H1 (cell line): ENCODE measurements at regions not wholly inside any gene's neighbourhood (a gene's known extent, or its start where the extent isn't known, plus 50 kb on each side); places are given as distances from the start of the nearest gene placed in this dataset.

Experiments used
- ASH2L ChIP-seq: fragments of 200-600, 300-600 bp; sonication (generic); IDR thresholded peaks from one replicate; pipeline ENCODE4 v1.7.1; 2017; ENCODE audit warnings: low read length
- CEBPB ChIP-seq: IDR thresholded peaks from 2 replicates; pipeline ENCODE4 v1.6.1; 2012; ENCODE audit warnings: low read depth, low read length
- EGR1 ChIP-seq: IDR thresholded peaks from 2 replicates; pipeline ENCODE4 v1.6.1; 2011; ENCODE audit warnings: low read depth, low read length, borderline replicate concordance
- EP300 ChIP-seq, 2 experiments: IDR thresholded peaks; 1 replicate in 1 of 2; 2 replicates in 1 of 2; pipeline ENCODE4 v1.6.1; 2011 to 2012; ENCODE audit warnings: low read depth in 2 of 2, low read length in 2 of 2, mild to moderate bottlenecking in 2 of 2, borderline replicate concordance in 1 of 2, inconsistent platforms in 1 of 2, moderate library complexity in 1 of 2
- EZH2 ChIP-seq: fragments of 200-600 bp; sonication (generic); IDR thresholded peaks from 2 replicates; pipeline ENCODE4 v1.7.1; 2012; ENCODE audit warnings: low read depth, mild to moderate bottlenecking, moderate library complexity, low read length, inconsistent platforms; ENCODE audit not compliant: severe bottlenecking
- GABPA ChIP-seq: IDR thresholded peaks from 2 replicates; pipeline ENCODE4 v1.6.1; 2011; ENCODE audit warnings: mild to moderate bottlenecking, low read length, moderate library complexity, borderline replicate concordance; ENCODE audit not compliant: insufficient read depth
- HDAC6 ChIP-seq: IDR thresholded peaks from one replicate; pipeline ENCODE4 v1.7.1; 2012; ENCODE audit warnings: low read depth, mild to moderate bottlenecking, inconsistent platforms, low read length, moderate library complexity
- POLR2A ChIP-seq, 2 experiments: IDR thresholded peaks; 1 replicate in 1 of 2; 2 replicates in 1 of 2; pipeline ENCODE4 v1.6.1; 2011; ENCODE audit warnings: low read depth in 2 of 2, low read length in 2 of 2, mild to moderate bottlenecking in 2 of 2; ENCODE audit errors: control extremely low read depth in 1 of 2
- TF ChIP-seq, protein P1 (sequence below): fragments of 300-600 bp; sonication (generic); IDR thresholded peaks from 2 replicates; pipeline ENCODE4 v1.7.1; 2012; ENCODE audit warnings: low read length, moderate library complexity, mild to moderate bottlenecking, inconsistent platforms; ENCODE audit not compliant: insufficient replicate concordance
- TF ChIP-seq, protein P2 (sequence below), 3 experiments: IDR thresholded peaks; 1 replicate in 2 of 3; 2 replicates in 1 of 3; pipeline versions ENCODE4 v1.5.1 to v1.6.1; 2011; ENCODE audit warnings: low read length in 3 of 3, mild to moderate bottlenecking in 3 of 3, inconsistent platforms in 2 of 3, low read depth in 1 of 3, moderate library complexity in 1 of 3; ENCODE audit not compliant: insufficient read depth in 1 of 3; ENCODE audit errors: control extremely low read depth in 1 of 3
- TF ChIP-seq, protein P3 (sequence below): IDR thresholded peaks from 2 replicates; pipeline ENCODE4 v1.6.1; 2011; ENCODE audit warnings: low read length, improper control_type of control experiment

DNA sequence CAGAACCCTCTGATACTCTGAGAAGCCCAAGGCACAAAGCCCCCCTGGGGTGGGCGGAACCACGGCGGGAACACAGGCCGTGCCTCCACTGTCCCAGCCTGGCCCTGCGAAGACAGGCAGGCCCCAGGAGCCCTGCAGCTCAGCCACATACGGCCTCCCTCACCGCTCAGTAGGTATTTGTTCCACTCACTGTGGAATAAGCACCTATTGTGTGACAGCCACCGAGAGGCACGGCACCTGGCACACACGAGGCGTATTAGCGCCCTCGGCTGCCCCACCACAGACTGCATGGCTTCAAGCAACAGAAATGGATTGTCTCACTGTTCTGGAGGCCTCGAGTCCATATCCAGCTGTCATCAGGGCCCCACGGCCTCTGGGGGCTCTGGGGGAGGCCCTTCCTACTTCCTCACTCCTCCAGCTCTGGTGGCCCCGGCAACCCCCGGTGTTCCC lies 66.3 kb downstream of the NCOR2 start:
- TF ChIP-seq, protein P1, sequence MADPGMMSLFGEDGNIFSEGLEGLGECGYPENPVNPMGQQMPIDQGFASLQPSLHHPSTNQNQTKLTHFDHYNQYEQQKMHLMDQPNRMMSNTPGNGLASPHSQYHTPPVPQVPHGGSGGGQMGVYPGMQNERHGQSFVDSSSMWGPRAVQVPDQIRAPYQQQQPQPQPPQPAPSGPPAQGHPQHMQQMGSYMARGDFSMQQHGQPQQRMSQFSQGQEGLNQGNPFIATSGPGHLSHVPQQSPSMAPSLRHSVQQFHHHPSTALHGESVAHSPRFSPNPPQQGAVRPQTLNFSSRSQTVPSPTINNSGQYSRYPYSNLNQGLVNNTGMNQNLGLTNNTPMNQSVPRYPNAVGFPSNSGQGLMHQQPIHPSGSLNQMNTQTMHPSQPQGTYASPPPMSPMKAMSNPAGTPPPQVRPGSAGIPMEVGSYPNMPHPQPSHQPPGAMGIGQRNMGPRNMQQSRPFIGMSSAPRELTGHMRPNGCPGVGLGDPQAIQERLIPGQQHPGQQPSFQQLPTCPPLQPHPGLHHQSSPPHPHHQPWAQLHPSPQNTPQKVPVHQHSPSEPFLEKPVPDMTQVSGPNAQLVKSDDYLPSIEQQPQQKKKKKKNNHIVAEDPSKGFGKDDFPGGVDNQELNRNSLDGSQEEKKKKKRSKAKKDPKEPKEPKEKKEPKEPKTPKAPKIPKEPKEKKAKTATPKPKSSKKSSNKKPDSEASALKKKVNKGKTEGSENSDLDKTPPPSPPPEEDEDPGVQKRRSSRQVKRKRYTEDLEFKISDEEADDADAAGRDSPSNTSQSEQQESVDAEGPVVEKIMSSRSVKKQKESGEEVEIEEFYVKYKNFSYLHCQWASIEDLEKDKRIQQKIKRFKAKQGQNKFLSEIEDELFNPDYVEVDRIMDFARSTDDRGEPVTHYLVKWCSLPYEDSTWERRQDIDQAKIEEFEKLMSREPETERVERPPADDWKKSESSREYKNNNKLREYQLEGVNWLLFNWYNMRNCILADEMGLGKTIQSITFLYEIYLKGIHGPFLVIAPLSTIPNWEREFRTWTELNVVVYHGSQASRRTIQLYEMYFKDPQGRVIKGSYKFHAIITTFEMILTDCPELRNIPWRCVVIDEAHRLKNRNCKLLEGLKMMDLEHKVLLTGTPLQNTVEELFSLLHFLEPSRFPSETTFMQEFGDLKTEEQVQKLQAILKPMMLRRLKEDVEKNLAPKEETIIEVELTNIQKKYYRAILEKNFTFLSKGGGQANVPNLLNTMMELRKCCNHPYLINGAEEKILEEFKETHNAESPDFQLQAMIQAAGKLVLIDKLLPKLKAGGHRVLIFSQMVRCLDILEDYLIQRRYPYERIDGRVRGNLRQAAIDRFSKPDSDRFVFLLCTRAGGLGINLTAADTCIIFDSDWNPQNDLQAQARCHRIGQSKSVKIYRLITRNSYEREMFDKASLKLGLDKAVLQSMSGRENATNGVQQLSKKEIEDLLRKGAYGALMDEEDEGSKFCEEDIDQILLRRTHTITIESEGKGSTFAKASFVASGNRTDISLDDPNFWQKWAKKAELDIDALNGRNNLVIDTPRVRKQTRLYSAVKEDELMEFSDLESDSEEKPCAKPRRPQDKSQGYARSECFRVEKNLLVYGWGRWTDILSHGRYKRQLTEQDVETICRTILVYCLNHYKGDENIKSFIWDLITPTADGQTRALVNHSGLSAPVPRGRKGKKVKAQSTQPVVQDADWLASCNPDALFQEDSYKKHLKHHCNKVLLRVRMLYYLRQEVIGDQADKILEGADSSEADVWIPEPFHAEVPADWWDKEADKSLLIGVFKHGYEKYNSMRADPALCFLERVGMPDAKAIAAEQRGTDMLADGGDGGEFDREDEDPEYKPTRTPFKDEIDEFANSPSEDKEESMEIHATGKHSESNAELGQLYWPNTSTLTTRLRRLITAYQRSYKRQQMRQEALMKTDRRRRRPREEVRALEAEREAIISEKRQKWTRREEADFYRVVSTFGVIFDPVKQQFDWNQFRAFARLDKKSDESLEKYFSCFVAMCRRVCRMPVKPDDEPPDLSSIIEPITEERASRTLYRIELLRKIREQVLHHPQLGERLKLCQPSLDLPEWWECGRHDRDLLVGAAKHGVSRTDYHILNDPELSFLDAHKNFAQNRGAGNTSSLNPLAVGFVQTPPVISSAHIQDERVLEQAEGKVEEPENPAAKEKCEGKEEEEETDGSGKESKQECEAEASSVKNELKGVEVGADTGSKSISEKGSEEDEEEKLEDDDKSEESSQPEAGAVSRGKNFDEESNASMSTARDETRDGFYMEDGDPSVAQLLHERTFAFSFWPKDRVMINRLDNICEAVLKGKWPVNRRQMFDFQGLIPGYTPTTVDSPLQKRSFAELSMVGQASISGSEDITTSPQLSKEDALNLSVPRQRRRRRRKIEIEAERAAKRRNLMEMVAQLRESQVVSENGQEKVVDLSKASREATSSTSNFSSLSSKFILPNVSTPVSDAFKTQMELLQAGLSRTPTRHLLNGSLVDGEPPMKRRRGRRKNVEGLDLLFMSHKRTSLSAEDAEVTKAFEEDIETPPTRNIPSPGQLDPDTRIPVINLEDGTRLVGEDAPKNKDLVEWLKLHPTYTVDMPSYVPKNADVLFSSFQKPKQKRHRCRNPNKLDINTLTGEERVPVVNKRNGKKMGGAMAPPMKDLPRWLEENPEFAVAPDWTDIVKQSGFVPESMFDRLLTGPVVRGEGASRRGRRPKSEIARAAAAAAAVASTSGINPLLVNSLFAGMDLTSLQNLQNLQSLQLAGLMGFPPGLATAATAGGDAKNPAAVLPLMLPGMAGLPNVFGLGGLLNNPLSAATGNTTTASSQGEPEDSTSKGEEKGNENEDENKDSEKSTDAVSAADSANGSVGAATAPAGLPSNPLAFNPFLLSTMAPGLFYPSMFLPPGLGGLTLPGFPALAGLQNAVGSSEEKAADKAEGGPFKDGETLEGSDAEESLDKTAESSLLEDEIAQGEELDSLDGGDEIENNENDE: no peak
- TF ChIP-seq, protein P2, sequence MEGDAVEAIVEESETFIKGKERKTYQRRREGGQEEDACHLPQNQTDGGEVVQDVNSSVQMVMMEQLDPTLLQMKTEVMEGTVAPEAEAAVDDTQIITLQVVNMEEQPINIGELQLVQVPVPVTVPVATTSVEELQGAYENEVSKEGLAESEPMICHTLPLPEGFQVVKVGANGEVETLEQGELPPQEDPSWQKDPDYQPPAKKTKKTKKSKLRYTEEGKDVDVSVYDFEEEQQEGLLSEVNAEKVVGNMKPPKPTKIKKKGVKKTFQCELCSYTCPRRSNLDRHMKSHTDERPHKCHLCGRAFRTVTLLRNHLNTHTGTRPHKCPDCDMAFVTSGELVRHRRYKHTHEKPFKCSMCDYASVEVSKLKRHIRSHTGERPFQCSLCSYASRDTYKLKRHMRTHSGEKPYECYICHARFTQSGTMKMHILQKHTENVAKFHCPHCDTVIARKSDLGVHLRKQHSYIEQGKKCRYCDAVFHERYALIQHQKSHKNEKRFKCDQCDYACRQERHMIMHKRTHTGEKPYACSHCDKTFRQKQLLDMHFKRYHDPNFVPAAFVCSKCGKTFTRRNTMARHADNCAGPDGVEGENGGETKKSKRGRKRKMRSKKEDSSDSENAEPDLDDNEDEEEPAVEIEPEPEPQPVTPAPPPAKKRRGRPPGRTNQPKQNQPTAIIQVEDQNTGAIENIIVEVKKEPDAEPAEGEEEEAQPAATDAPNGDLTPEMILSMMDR (IDR thresholded peaks at IDR 0.05; ENCODE audit: control extremely low read depth in 1 of 3, insufficient read depth in 1 of 3, low read depth in 1 of 3, low read length in 3 of 3): no peak
- no peak for TF ChIP-seq POLR2A (IDR thresholded peaks at IDR 0.05; ENCODE audit: control extremely low read depth in 1 of 2, low read depth in 2 of 2, low read length in 2 of 2)
- TF ChIP-seq, protein P3, sequence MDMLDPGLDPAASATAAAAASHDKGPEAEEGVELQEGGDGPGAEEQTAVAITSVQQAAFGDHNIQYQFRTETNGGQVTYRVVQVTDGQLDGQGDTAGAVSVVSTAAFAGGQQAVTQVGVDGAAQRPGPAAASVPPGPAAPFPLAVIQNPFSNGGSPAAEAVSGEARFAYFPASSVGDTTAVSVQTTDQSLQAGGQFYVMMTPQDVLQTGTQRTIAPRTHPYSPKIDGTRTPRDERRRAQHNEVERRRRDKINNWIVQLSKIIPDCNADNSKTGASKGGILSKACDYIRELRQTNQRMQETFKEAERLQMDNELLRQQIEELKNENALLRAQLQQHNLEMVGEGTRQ: no peak
- no peak for TF ChIP-seq CEBPB
- no peak for TF ChIP-seq ASH2L
- TF ChIP-seq EZH2: no peak
- TF ChIP-seq EP300 (IDR thresholded peaks at IDR 0.05; ENCODE audit: borderline replicate concordance in 1 of 2, low read depth in 2 of 2, low read length in 2 of 2): no peak
- TF ChIP-seq GABPA: no peak
- no peak for TF ChIP-seq EGR1
- no peak for TF ChIP-seq HDAC6
